PFSK-1 (cell line): ENCODE measurements at regions not wholly inside any gene's neighbourhood (a gene's known extent, or its start where the extent isn't known, plus 50 kb on each side); places are given as distances from the start of the nearest gene placed in this dataset.

Experiments used
- FOXP2 ChIP-seq: optimal IDR thresholded peaks from 2 replicates; pipeline ENCODE3; 2011; ENCODE audit warnings: borderline replicate concordance, control low read depth, inconsistent platforms; ENCODE audit not compliant: insufficient read depth; ENCODE audit errors: extremely low read length, extremely low read depth
- POLR2AphosphoS5 ChIP-seq: IDR thresholded peaks from 2 replicates; pipeline ENCODE4 v1.6.1; 2012; ENCODE audit warnings: low read depth, mild to moderate bottlenecking, control low read depth, low read length, moderate library complexity
- SIN3A ChIP-seq: IDR thresholded peaks from 2 replicates; pipeline ENCODE4 v1.6.1; 2012; ENCODE audit warnings: mild to moderate bottlenecking, low read length, moderate library complexity, borderline replicate concordance; ENCODE audit not compliant: insufficient read depth
- TAF1 ChIP-seq: IDR thresholded peaks from 2 replicates; pipeline ENCODE4 v1.6.1; 2012; ENCODE audit warnings: low read length, control low read depth, borderline replicate concordance; ENCODE audit not compliant: insufficient read depth
- TF ChIP-seq, protein P1 (sequence below), 2 experiments: IDR thresholded peaks; 2 replicates each; pipeline versions ENCODE4 v1.6.1 to v1.8.0; 2011 to 2012; ENCODE audit warnings: low read depth in 2 of 2, low read length in 2 of 2, control low read depth in 1 of 2, inconsistent platforms in 1 of 2, mild to moderate bottlenecking in 1 of 2, moderate library complexity in 1 of 2; ENCODE audit not compliant: insufficient read depth in 1 of 2

DNA sequence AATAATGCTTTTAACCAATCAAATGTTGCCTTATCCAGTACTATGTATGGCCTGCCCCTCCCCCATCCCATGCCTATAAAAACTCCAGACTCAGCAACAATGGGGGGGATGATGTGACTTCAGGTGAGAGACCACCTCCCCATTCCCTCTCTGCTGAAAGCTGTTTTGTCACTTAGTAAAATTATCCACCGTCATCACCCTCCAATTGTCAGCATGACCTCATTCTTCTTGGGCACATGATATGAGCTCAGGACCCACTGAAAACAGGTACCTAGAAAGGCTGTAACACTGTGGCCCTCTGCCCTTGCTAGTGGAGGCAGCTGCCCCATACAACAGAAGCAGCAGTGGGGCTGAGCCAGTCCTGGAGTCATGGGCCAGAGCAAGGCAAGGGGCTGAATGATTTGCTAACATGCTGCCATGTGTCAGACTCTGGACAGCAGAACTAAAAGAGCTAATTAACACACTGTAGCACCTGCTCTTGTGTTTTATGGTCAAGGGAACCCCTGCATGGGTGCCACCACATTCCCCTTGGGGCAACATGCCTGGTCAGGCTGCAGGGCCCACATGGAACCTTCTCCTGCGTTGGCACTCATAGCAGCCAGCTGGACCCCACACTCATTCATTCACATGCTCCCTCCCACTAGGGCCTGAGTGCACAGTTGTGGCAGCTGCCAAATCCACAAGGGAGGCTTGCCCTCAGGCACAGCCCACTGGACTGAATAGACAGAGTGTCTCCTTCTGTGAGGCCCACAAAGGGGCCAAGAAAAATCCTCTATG, 722.2 kb upstream of the PCDH20 start:
- TF ChIP-seq FOXP2 (no peak), POLR2AphosphoS5 (no peak), SIN3A (no peak), TAF1 (no peak)
- TF ChIP-seq, protein P1, sequence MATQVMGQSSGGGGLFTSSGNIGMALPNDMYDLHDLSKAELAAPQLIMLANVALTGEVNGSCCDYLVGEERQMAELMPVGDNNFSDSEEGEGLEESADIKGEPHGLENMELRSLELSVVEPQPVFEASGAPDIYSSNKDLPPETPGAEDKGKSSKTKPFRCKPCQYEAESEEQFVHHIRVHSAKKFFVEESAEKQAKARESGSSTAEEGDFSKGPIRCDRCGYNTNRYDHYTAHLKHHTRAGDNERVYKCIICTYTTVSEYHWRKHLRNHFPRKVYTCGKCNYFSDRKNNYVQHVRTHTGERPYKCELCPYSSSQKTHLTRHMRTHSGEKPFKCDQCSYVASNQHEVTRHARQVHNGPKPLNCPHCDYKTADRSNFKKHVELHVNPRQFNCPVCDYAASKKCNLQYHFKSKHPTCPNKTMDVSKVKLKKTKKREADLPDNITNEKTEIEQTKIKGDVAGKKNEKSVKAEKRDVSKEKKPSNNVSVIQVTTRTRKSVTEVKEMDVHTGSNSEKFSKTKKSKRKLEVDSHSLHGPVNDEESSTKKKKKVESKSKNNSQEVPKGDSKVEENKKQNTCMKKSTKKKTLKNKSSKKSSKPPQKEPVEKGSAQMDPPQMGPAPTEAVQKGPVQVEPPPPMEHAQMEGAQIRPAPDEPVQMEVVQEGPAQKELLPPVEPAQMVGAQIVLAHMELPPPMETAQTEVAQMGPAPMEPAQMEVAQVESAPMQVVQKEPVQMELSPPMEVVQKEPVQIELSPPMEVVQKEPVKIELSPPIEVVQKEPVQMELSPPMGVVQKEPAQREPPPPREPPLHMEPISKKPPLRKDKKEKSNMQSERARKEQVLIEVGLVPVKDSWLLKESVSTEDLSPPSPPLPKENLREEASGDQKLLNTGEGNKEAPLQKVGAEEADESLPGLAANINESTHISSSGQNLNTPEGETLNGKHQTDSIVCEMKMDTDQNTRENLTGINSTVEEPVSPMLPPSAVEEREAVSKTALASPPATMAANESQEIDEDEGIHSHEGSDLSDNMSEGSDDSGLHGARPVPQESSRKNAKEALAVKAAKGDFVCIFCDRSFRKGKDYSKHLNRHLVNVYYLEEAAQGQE (IDR thresholded peaks at IDR 0.05; ENCODE audit: insufficient read depth in 1 of 2, low read depth in 2 of 2, low read length in 2 of 2) = no peak

DNA sequence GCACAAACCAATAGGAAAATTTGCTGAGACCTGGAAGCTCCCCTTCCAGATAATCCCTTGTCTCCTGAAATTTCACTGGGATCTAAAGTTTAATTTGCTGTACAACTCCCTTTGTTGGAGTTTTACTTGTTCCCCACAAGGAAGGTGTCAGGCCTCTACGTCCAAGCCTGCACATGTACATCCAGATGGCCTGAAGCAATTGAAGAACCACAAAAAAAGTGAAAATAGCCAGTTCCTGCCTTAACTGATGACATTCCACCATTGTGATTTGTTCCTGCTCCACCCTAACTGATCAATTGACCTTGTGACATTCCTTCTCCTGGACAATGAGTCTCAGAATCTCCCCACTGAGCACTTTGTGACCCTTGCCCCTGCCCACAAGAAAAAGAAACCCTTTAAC, 716.0 kb upstream of the PCDH20 start:
- TF ChIP-seq FOXP2 (no peak), TAF1 (no peak), SIN3A (no peak), POLR2AphosphoS5 (no peak)
- TF ChIP-seq, protein P1 (IDR thresholded peaks at IDR 0.05; ENCODE audit: insufficient read depth in 1 of 2, low read depth in 2 of 2, low read length in 2 of 2) = no peak

DNA sequence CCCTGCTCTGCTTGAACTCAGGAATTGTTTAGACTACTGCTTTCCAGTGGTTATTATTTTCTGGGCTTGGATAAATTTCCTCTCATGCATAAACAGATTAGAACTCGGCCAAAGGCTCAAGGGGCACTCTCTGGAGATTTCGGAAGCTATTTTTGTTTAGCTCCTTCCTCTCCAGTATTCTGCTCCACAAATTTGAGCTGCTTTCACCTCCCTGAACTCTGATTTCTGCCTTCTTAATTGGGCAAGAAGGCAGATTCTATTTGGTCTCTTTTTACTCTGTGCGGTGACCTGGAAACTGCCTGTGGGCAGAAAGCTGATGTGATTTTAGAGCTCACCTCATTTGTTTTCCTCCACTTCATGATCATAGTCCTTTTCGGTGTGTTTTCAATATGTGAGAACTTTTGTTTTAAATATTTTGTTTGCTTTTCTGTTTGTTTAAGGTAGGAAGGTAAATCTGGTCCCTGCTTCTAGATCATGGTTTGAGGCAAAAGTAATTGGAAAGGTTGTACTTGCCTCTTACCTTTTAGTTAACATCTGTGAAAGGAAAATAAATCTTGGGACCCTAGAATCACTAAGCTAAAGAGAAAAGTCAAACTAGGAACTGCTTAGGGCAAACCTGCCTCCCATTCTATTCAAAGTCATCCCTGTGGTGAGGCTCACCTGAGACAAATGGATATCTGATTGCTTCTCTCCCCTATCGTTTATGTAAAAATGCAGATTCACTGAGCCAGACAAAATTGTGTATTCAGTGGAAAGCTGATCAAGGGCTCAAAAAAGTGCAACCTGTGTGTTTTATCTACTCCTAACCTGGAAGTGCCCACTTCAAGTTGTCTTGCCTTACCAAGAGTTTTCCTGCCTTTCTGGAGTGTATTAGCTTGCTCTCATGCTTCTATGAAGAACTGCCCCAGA, 714.7 kb upstream of the PCDH20 start:
- TF ChIP-seq, protein P1 (IDR thresholded peaks at IDR 0.05; ENCODE audit: insufficient read depth in 1 of 2, low read depth in 2 of 2, low read length in 2 of 2) = no peak
- no peak for TF ChIP-seq FOXP2
- TF ChIP-seq TAF1 = no peak
- TF ChIP-seq POLR2AphosphoS5 = no peak
- TF ChIP-seq SIN3A = no peak

DNA sequence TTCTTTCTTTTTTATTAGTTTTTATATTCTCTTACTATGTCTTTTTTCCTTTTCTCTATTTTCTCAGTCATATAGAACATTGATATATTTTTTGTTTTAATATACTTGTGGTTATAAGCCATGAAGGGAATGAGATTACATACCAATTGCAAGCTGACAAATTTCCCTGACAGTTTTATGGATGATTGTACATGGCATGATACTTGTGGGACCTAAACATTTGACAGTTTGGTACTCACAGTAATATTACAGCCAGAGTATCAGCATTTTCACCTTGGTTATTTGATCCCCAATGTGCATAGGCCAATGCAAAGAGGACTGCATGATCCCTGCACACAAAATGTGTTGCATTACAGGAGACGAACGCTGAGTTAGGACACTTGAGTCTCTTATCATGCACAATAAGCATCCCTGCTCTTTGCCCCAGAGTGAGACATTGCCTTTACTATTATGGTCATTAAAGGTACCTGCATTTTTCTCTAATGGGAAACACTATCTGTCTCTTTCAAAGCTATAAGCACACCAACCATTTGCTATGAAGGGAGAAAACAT, 713.4 kb upstream of the PCDH20 start:
- TF ChIP-seq, protein P1 (IDR thresholded peaks at IDR 0.05; ENCODE audit: insufficient read depth in 1 of 2, low read depth in 2 of 2, low read length in 2 of 2) = no peak
- no peak for TF ChIP-seq TAF1
- TF ChIP-seq POLR2AphosphoS5 = no peak
- no peak for TF ChIP-seq SIN3A
- no peak for TF ChIP-seq FOXP2
